Nephron progenitor cell (in vitro differentiated cells): ENCODE measurements at regions not wholly inside any gene's neighbourhood (a gene's known extent, or its start where the extent isn't known, plus 50 kb on each side); places are given as distances from the start of the nearest gene placed in this dataset.

ENCODE experiments used
- DNase-seq: peaks from one replicate; pipeline ENCODE4 v3.0.0; 2021
- H3K27ac Mint-ChIP-seq: 2 replicates; pipeline ENCODE4 v1.8.0; 2021; ENCODE audit warnings: mild to moderate bottlenecking, moderate library complexity, mixed read lengths
- H3K27me3 Mint-ChIP-seq: 2 replicates; pipeline ENCODE4 v1.8.0; 2021; ENCODE audit warnings: mild to moderate bottlenecking, low read depth, mixed read lengths; ENCODE audit not compliant: poor library complexity
- H3K36me3 Mint-ChIP-seq: 2 replicates; pipeline ENCODE4 v1.8.0; 2021; ENCODE audit warnings: low read depth, mixed read lengths
- H3K4me1 Mint-ChIP-seq: 2 replicates; pipeline ENCODE4 v1.8.0; 2021; ENCODE audit warnings: mixed read lengths
- H3K4me3 Mint-ChIP-seq: 2 replicates; pipeline ENCODE4 v1.8.0; 2021; ENCODE audit warnings: mild to moderate bottlenecking, moderate library complexity, mixed read lengths
- H3K9me3 Mint-ChIP-seq: 2 replicates; pipeline ENCODE4 v1.8.0; 2021; ENCODE audit warnings: mild to moderate bottlenecking, moderate library complexity, mixed read lengths
- TF ChIP-seq, protein P1 (sequence below): fragments of 200-600 bp; sonication (generic); IDR thresholded peaks from 2 replicates; pipeline ENCODE4 v1.5.0; 2021; ENCODE audit warnings: antibody characterized with exemption

DNA sequence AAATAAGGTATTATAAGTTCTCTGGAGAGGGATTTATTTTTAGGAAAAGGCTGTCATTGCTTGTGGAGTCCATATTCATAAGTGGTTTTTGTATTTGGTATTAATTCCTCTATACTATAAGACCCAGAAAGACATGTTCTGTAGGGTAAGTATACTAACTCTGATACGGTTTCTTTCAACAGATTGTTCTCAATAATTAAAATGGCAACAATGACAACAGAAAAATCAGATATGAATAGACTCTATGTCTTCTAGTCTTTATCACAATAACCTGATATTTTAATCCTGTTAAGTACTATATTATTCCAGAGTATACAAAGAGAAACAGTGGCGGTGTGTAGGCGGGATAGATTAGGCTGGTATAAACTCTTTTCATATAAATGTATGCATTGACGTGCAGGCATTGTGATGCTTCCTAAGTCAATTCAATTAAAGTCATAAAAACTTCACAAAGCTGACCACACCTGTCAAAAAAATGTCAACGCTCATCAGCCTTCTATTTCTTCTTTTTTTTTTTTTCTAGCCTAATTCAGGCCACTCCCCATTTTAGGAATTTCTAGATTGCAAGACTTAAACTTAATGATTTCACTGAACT is 150.4 kb downstream of the TRIML1 start:
- TF ChIP-seq, protein P1, sequence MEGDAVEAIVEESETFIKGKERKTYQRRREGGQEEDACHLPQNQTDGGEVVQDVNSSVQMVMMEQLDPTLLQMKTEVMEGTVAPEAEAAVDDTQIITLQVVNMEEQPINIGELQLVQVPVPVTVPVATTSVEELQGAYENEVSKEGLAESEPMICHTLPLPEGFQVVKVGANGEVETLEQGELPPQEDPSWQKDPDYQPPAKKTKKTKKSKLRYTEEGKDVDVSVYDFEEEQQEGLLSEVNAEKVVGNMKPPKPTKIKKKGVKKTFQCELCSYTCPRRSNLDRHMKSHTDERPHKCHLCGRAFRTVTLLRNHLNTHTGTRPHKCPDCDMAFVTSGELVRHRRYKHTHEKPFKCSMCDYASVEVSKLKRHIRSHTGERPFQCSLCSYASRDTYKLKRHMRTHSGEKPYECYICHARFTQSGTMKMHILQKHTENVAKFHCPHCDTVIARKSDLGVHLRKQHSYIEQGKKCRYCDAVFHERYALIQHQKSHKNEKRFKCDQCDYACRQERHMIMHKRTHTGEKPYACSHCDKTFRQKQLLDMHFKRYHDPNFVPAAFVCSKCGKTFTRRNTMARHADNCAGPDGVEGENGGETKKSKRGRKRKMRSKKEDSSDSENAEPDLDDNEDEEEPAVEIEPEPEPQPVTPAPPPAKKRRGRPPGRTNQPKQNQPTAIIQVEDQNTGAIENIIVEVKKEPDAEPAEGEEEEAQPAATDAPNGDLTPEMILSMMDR = no peak
- Mint-ChIP-seq H3K27ac (no peak overlapping the region), H3K4me3 (no peak overlapping the region), H3K9me3 (no peaks in the 10 kb centered on the region), H3K36me3 (no peaks in the 10 kb centered on the region), H3K27me3 (peaks cover 20% of the 10 kb centered on the region), H3K4me1 (no peaks in the 10 kb centered on the region)
- DNase-seq = no peak

DNA sequence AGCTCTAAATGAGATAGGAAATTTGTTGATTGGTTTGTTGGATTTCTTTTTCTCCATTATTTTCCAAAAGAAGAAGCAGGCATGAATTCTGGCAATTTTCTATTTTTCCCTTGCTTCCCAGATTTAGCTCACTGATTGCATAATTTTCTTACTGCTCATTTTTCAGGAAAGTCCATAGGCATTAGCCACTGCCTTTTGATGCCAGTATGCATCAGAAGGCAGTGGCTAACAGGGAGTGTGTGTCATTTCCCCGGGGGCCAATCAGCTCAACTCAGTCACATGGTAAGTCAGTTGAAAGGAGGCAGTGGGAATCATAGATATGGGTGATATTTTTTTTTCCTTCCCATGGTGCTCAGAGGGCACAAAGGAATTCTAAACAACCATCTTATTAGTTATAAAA is 156.7 kb downstream of the TRIML1 start:
- Mint-ChIP-seq H3K27ac (no peak overlapping the region), H3K4me1 (no peaks in the 10 kb centered on the region), H3K27me3 (peaks cover 6% of the 10 kb centered on the region), H3K36me3 (no peaks in the 10 kb centered on the region), H3K4me3 (no peak overlapping the region), H3K9me3 (peaks cover 5% of the 10 kb centered on the region)
- DNase-seq = no peak
- TF ChIP-seq, protein P1 = no peak

DNA sequence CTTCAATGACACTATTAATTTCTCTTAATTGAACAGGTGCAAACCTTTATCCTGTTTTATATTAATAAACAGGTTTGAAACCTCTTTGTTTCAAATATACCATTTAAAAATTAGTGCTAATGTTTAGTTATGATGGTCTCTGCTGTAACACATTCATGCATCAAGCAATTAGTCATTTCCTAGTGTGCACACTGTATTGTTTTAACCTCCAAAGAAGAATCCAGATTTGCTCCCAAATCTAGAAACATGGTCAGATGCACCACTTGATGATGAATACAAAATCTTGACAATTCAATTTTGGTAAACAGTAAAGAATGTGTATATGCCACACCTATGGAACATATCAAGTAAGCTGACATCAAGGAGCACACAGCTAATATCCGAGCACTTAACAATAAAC is 157.1 kb downstream of the TRIML1 start:
- no peak overlapping the region for H3K27ac Mint-ChIP-seq
- TF ChIP-seq, protein P1 = no peak
- H3K4me3 Mint-ChIP-seq = no peak overlapping the region
- H3K36me3 Mint-ChIP-seq = no peaks in the 10 kb centered on the region
- DNase-seq = no peak
- H3K27me3 Mint-ChIP-seq = peaks cover 9% of the 10 kb centered on the region
- H3K4me1 Mint-ChIP-seq = no peaks in the 10 kb centered on the region
- peaks cover 10% of the 10 kb centered on the region for H3K9me3 Mint-ChIP-seq

DNA sequence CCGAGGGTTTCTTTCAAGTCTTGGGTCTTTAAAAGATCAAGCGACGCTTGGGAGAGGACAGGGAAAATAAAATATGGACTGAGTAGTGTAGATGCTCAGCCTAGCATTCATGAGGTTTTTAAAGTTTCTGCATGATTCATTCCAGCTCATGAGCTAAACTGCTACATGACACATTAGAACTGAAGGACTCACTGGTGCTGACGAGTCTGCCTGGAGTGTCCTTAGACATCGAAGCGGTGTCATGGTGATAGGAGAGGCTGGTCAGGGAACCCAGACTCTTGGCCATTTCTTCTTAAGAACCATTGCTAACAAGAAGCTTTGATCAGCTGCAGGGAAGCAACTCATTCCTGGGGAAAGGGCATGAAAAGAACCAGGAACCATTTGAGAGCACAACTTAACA is 158.6 kb downstream of the TRIML1 start:
- H3K27ac Mint-ChIP-seq = no peak overlapping the region
- no peak overlapping the region for H3K4me3 Mint-ChIP-seq
- peaks cover 16% of the 10 kb centered on the region for H3K9me3 Mint-ChIP-seq
- no peaks in the 10 kb centered on the region for H3K4me1 Mint-ChIP-seq
- TF ChIP-seq, protein P1 = no peak
- DNase-seq = no peak
- H3K36me3 Mint-ChIP-seq = no peaks in the 10 kb centered on the region
- H3K27me3 Mint-ChIP-seq = peaks cover 9% of the 10 kb centered on the region

DNA sequence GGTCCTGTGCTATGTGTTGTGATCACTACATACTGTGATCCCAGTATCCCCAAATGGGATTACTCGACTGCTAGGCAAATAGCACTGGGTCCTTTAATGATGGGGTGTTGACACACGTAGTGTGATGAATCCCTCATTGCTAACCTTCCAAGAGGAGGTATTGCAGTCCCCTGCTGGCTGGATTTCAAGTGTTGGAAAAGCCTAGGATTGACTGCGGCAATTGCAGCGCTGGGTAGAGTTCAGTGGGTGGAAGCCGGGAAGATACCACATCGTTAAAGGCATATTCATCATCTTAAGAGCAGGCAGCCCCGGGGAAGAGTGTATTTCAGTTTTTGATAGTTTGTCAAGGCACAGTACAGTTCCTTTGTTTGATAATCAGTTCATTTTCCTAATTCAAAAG is 159.9 kb downstream of the TRIML1 start:
- TF ChIP-seq, protein P1 = no peak
- no peak overlapping the region for H3K4me3 Mint-ChIP-seq
- no peaks in the 10 kb centered on the region for H3K4me1 Mint-ChIP-seq
- no peaks in the 10 kb centered on the region for H3K36me3 Mint-ChIP-seq
- H3K9me3 Mint-ChIP-seq = peaks cover 16% of the 10 kb centered on the region
- H3K27me3 Mint-ChIP-seq = peaks cover 7% of the 10 kb centered on the region
- peak overlapping the region; percentile 93 for H3K27ac Mint-ChIP-seq
- no peak for DNase-seq

DNA sequence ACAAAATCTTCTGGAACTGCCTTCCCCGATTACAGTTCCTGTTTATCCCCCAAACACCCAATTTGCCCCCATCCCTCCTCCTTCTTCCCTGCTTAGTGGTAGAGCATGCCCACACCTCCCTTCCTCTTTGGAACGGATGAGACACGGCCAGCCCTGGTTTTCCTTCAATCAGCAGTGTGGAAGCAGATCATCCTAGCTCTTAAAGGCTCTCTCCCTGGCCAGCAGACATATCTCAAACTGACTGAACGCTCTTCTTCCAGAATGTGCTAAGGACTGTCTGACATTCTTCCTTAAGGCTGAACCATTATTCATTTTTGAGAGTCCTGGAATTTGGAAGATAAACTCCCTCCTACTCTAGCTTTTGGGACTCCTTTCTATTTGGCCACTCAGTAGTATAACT is 161.1 kb downstream of the TRIML1 start:
- peaks cover 16% of the 10 kb centered on the region for H3K9me3 Mint-ChIP-seq
- no peak for DNase-seq
- TF ChIP-seq, protein P1 = no peak
- no peaks in the 10 kb centered on the region for H3K4me1 Mint-ChIP-seq
- no peaks in the 10 kb centered on the region for H3K36me3 Mint-ChIP-seq
- peaks cover 5% of the 10 kb centered on the region for H3K27me3 Mint-ChIP-seq
- H3K4me3 Mint-ChIP-seq = no peak overlapping the region
- H3K27ac Mint-ChIP-seq = no peak overlapping the region
